Peyer's patch (tissue), 4 donors: ENCODE measurements at regions not wholly inside any gene's neighbourhood (a gene's known extent, or its start where the extent isn't known, plus 50 kb on each side); places are given as distances from the start of the nearest gene placed in this dataset.
"Not testable (repeated sequence)": the region's sequence is repeated elsewhere in the genome, so short reads cannot be mapped to it uniquely, and the experiment has no call there.

Source experiments
- CTCF ChIP-seq, 6 experiments: fragments of 450-650 bp in 4 of 6; fragments of 200-600 bp in 2 of 6; sonication (generic) in 1 of 6; IDR thresholded peaks; one replicate each; pipeline ENCODE4 v1.5.1; 2017 to 2019; ENCODE audit warnings: antibody characterized with exemption in 6 of 6, mild to moderate bottlenecking in 3 of 6, moderate library complexity in 1 of 6
- POLR2A ChIP-seq, 2 donors: fragments of 450-650 bp; IDR thresholded peaks; one replicate each; pipeline ENCODE4 v1.5.1; 2017; ENCODE audit warnings: antibody characterized with exemption in 2 of 2, mild to moderate bottlenecking in 2 of 2, moderate library complexity in 2 of 2

GRCh38 chr15:84173231-84173610, 62.4 kb upstream of the GOLGA6L4 start:
- TF ChIP-seq POLR2A, CTCF (IDR thresholded peaks at IDR 0.05): not testable (repeated sequence)
